ENCODE measurements at regions not wholly inside any gene's neighbourhood (a gene's known extent, or its start where the extent isn't known, plus 50 kb on each side); places are given as distances from the start of the nearest gene placed in this dataset.
"Not testable (repeated sequence)": the region's sequence is repeated elsewhere in the genome, so short reads cannot be mapped to it uniquely, and the experiment has no call there.

DNA sequence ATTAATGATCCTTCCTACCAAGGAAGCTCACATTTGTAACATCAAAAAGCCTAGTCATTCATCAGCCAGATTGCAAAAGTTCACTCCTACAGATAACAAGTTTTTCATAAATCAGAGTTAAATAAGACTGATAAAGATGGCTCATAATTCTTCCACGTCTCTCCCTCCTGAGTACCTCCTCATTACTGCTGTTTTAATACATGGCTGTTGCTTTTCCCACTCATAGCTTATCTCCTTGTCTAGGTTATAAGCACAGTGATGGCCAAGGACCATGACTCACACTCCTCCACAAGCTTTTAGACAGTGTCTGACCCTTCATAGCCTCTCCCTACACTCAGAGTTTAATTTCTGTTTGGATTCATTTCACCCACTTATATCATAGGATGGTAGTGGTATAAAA lies 100.9 kb upstream of the MON1B start:
- no peak overlapping the region for H3K4me3 ChIP-seq (ENCODE audit: low read depth in 1 of 5, low read length in 5 of 5)
- no peaks in the 10 kb centered on the region for H3K27me3 ChIP-seq (ENCODE audit: control insufficient read depth in 5 of 5, insufficient read depth in 4 of 5, low read length in 5 of 5)
- no peak overlapping the region for H3K9ac ChIP-seq (ENCODE audit: low read length in 5 of 5)
- H3K4me1 ChIP-seq (ENCODE audit: control insufficient read depth in 5 of 5, insufficient read depth in 5 of 5, low read length in 5 of 5): peaks cover 0 to 3% (median 0%) of the 10 kb centered on the region in 5 donors
- no peaks in the 10 kb centered on the region for H3K36me3 ChIP-seq (ENCODE audit: control insufficient read depth in 5 of 5, insufficient read depth in 5 of 5, low read length in 5 of 5)
- H3K27ac ChIP-seq (ENCODE audit: low read depth, low read length): no peak overlapping the region
- H3K9me3 ChIP-seq (ENCODE audit: control insufficient read depth in 5 of 5, low read length in 5 of 5): no peaks in the 10 kb centered on the region

- H3K4me1 ChIP-seq (ENCODE audit: control insufficient read depth in 5 of 5, insufficient read depth in 5 of 5, low read length in 5 of 5): peaks cover 0 to 3% (median 0%) of the 10 kb centered on the region in 5 donors
- H3K9me3 ChIP-seq (ENCODE audit: control insufficient read depth in 5 of 5, low read length in 5 of 5): no peaks in the 10 kb centered on the region
Observed at GRCh38 chr16:77093309-77093708, 97.7 kb upstream of the MON1B start.

DNA sequence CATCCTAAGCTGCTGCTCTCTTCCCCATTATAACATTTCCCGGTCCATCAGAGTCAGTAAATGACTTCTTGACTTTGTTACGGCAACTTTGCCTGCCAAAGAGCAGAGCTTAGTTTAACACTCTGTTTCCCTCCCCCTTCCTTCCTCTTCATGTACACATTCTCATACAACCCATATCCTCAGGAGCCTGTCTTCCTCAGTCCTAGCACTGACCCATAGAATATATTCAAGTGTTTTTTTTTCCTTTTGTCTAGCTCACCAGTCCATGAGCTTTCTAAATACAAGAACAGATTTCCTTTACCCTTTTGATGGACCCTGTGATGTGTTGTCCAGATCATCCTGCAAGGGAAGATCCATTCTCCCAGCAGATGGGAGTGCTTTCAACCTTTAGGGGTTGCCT lies 97.0 kb upstream of the MON1B start:
- H3K9ac ChIP-seq (ENCODE audit: low read length in 5 of 5): no peak overlapping the region
- no peaks in the 10 kb centered on the region for H3K27me3 ChIP-seq (ENCODE audit: control insufficient read depth in 5 of 5, insufficient read depth in 4 of 5, low read length in 5 of 5)

More at GRCh38 chr16:77093309-77093708, 97.7 kb upstream of the MON1B start:
- Histone ChIP-seq H3K27ac (ENCODE audit: low read depth, low read length) (no peak overlapping the region), H3K27me3 (ENCODE audit: control insufficient read depth in 5 of 5, insufficient read depth in 4 of 5, low read length in 5 of 5) (no peaks in the 10 kb centered on the region), H3K36me3 (ENCODE audit: control insufficient read depth in 5 of 5, insufficient read depth in 5 of 5, low read length in 5 of 5) (no peaks in the 10 kb centered on the region), H3K9ac (ENCODE audit: low read length in 5 of 5) (no peak overlapping the region), H3K4me3 (ENCODE audit: low read depth in 1 of 5, low read length in 5 of 5) (no peak overlapping the region)

GRCh38 chr16:77111056-77111565 lies 79.9 kb upstream of the MON1B start:
- Histone ChIP-seq H3K27ac (ENCODE audit: low read depth, low read length) (no peak overlapping the region), H3K9ac (ENCODE audit: low read length in 5 of 5) (no peak overlapping the region), H3K36me3 (ENCODE audit: control insufficient read depth in 5 of 5, insufficient read depth in 5 of 5, low read length in 5 of 5) (no peaks in the 10 kb centered on the region)

More for the DNA sequence above, 97.0 kb upstream of the MON1B start:
- no peaks in the 10 kb centered on the region for H3K9me3 ChIP-seq (ENCODE audit: control insufficient read depth in 5 of 5, low read length in 5 of 5)
- H3K36me3 ChIP-seq (ENCODE audit: control insufficient read depth in 5 of 5, insufficient read depth in 5 of 5, low read length in 5 of 5): no peaks in the 10 kb centered on the region
- H3K4me3 ChIP-seq (ENCODE audit: low read depth in 1 of 5, low read length in 5 of 5): no peak overlapping the region
- H3K4me1 ChIP-seq (ENCODE audit: control insufficient read depth in 5 of 5, insufficient read depth in 5 of 5, low read length in 5 of 5): peaks cover 0 to 3% (median 0%) of the 10 kb centered on the region in 5 donors
- H3K27ac ChIP-seq (ENCODE audit: low read depth, low read length): no peak overlapping the region

GRCh38 chr16:77112746-77113145 lies 78.2 kb upstream of the MON1B start:
- no peak overlapping the region for H3K27ac ChIP-seq (ENCODE audit: low read depth, low read length)
- H3K27me3 ChIP-seq (ENCODE audit: control insufficient read depth in 5 of 5, insufficient read depth in 4 of 5, low read length in 5 of 5): no peaks in the 10 kb centered on the region
- no peaks in the 10 kb centered on the region for H3K9me3 ChIP-seq (ENCODE audit: control insufficient read depth in 5 of 5, low read length in 5 of 5)
- H3K4me1 ChIP-seq (ENCODE audit: control insufficient read depth in 5 of 5, insufficient read depth in 5 of 5, low read length in 5 of 5): peaks cover 0 to 2% (median 0%) of the 10 kb centered on the region in 5 donors
- no peak overlapping the region for H3K9ac ChIP-seq (ENCODE audit: low read length in 5 of 5)
- no peak overlapping the region for H3K4me3 ChIP-seq (ENCODE audit: low read depth in 1 of 5, low read length in 5 of 5)
- H3K36me3 ChIP-seq (ENCODE audit: control insufficient read depth in 5 of 5, insufficient read depth in 5 of 5, low read length in 5 of 5): no peaks in the 10 kb centered on the region

More at GRCh38 chr16:77111056-77111565, 79.9 kb upstream of the MON1B start:
- H3K4me1 ChIP-seq (ENCODE audit: control insufficient read depth in 5 of 5, insufficient read depth in 5 of 5, low read length in 5 of 5): peaks cover 0 to 3% (median 0%) of the 10 kb centered on the region in 5 donors
- no peak overlapping the region for H3K4me3 ChIP-seq (ENCODE audit: low read depth in 1 of 5, low read length in 5 of 5)
- no peaks in the 10 kb centered on the region for H3K9me3 ChIP-seq (ENCODE audit: control insufficient read depth in 5 of 5, low read length in 5 of 5)
- H3K27me3 ChIP-seq (ENCODE audit: control insufficient read depth in 5 of 5, insufficient read depth in 4 of 5, low read length in 5 of 5): no peaks in the 10 kb centered on the region

DNA sequence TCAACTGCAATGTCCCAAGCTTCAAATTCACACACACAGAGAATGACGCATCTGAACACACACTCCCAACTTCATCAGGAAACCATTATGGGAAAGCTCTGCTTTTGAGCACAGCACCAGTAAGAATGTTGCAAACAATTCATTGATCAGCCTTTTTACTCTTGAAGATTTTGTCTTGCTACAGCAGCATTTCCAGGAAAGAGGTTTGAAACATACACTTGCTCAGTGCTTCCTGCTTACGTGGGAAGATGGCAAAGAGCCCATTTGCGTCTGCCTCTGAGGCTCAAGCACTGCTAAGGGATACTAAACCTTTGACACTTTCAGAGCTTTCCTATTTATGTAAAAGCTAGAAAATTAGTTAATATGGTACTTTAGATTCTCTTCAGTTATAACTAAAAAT lies 77.2 kb upstream of the MON1B start:
- H3K36me3 ChIP-seq (ENCODE audit: control insufficient read depth in 5 of 5, insufficient read depth in 5 of 5, low read length in 5 of 5): no peaks in the 10 kb centered on the region
- H3K9me3 ChIP-seq (ENCODE audit: control insufficient read depth in 5 of 5, low read length in 5 of 5): no peaks in the 10 kb centered on the region
- H3K4me1 ChIP-seq (ENCODE audit: control insufficient read depth in 5 of 5, insufficient read depth in 5 of 5, low read length in 5 of 5): peaks cover 0 to 2% (median 0%) of the 10 kb centered on the region in 5 donors
- H3K27me3 ChIP-seq (ENCODE audit: control insufficient read depth in 5 of 5, insufficient read depth in 4 of 5, low read length in 5 of 5): no peaks in the 10 kb centered on the region
- no peak overlapping the region for H3K9ac ChIP-seq (ENCODE audit: low read length in 5 of 5)
- H3K4me3 ChIP-seq (ENCODE audit: low read depth in 1 of 5, low read length in 5 of 5): no peak overlapping the region
- no peak overlapping the region for H3K27ac ChIP-seq (ENCODE audit: low read depth, low read length)

- not testable (repeated sequence) for H3K9ac ChIP-seq (ENCODE audit: low read length in 5 of 5); H3K36me3 ChIP-seq (ENCODE audit: control insufficient read depth in 5 of 5, insufficient read depth in 5 of 5, low read length in 5 of 5); H3K27me3 ChIP-seq (ENCODE audit: control insufficient read depth in 5 of 5, insufficient read depth in 4 of 5, low read length in 5 of 5); H3K4me3 ChIP-seq (ENCODE audit: low read depth in 1 of 5, low read length in 5 of 5); H3K9me3 ChIP-seq (ENCODE audit: control insufficient read depth in 5 of 5, low read length in 5 of 5); H3K4me1 ChIP-seq (ENCODE audit: control insufficient read depth in 5 of 5, insufficient read depth in 5 of 5, low read length in 5 of 5); H3K27ac ChIP-seq (ENCODE audit: low read depth, low read length)
Observed at GRCh38 chr16:77114361-77114760, 76.6 kb upstream of the MON1B start.

GRCh38 chr16:77116856-77117255 lies 74.1 kb upstream of the MON1B start:
- Histone ChIP-seq H3K9ac (ENCODE audit: low read length in 5 of 5) (no peak overlapping the region), H3K36me3 (ENCODE audit: control insufficient read depth in 5 of 5, insufficient read depth in 5 of 5, low read length in 5 of 5) (no peaks in the 10 kb centered on the region), H3K4me3 (ENCODE audit: low read depth in 1 of 5, low read length in 5 of 5) (no peak overlapping the region), H3K4me1 (ENCODE audit: control insufficient read depth in 5 of 5, insufficient read depth in 5 of 5, low read length in 5 of 5) (peaks cover 0 to 2% (median 0%) of the 10 kb centered on the region in 5 donors), H3K9me3 (ENCODE audit: control insufficient read depth in 5 of 5, low read length in 5 of 5) (no peaks in the 10 kb centered on the region), H3K27me3 (ENCODE audit: control insufficient read depth in 5 of 5, insufficient read depth in 4 of 5, low read length in 5 of 5) (no peaks in the 10 kb centered on the region), H3K27ac (ENCODE audit: low read depth, low read length) (no peak overlapping the region)

- Histone ChIP-seq H3K9ac (ENCODE audit: low read length in 5 of 5) (no peak overlapping the region), H3K4me1 (ENCODE audit: control insufficient read depth in 5 of 5, insufficient read depth in 5 of 5, low read length in 5 of 5) (peaks cover 0 to 2% (median 0%) of the 10 kb centered on the region in 5 donors), H3K4me3 (ENCODE audit: low read depth in 1 of 5, low read length in 5 of 5) (no peak overlapping the region)
Observed at GRCh38 chr16:77117707-77118106, 73.3 kb upstream of the MON1B start.

DNA sequence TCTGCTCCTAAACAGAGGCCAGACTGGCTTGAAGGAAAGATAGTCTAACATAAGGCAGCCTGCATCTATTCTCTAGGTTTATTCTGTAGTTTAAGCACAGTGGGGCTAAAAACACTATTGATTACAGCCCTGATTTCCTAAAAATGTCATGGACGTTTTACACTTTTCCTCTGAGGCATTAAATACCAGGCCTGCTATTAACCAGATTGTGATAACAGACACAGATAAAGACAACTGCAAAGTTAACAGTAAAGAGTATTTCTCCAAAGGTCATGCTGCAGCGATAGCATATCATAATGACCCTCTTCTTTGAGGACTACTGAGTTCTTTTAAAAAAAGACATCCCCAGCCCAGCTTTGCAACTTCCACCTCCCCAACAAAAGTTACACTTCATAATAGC lies 59.6 kb upstream of the MON1B start:
- no peaks in the 10 kb centered on the region for H3K36me3 ChIP-seq (ENCODE audit: control insufficient read depth in 5 of 5, insufficient read depth in 5 of 5, low read length in 5 of 5)
- H3K4me1 ChIP-seq (ENCODE audit: control insufficient read depth in 5 of 5, insufficient read depth in 5 of 5, low read length in 5 of 5): peaks cover 0 to 3% (median 0%) of the 10 kb centered on the region in 5 donors
- no peak overlapping the region for H3K9ac ChIP-seq (ENCODE audit: low read length in 5 of 5)
- H3K27me3 ChIP-seq (ENCODE audit: control insufficient read depth in 5 of 5, insufficient read depth in 4 of 5, low read length in 5 of 5): no peaks in the 10 kb centered on the region
- no peak overlapping the region for H3K27ac ChIP-seq (ENCODE audit: low read depth, low read length)
- peaks cover 0 to 12% (median 0%) of the 10 kb centered on the region in 5 donors for H3K9me3 ChIP-seq (ENCODE audit: control insufficient read depth in 5 of 5, low read length in 5 of 5)
- H3K4me3 ChIP-seq (ENCODE audit: low read depth in 1 of 5, low read length in 5 of 5): no peak overlapping the region

More at GRCh38 chr16:77117707-77118106, 73.3 kb upstream of the MON1B start:
- Histone ChIP-seq H3K9me3 (ENCODE audit: control insufficient read depth in 5 of 5, low read length in 5 of 5) (no peaks in the 10 kb centered on the region), H3K36me3 (ENCODE audit: control insufficient read depth in 5 of 5, insufficient read depth in 5 of 5, low read length in 5 of 5) (no peaks in the 10 kb centered on the region), H3K27me3 (ENCODE audit: control insufficient read depth in 5 of 5, insufficient read depth in 4 of 5, low read length in 5 of 5) (no peaks in the 10 kb centered on the region), H3K27ac (ENCODE audit: low read depth, low read length) (no peak overlapping the region)
